ENCODE measurements at regions not wholly inside any gene's neighbourhood (a gene's known extent, or its start where the extent isn't known, plus 50 kb on each side); places are given as distances from the start of the nearest gene placed in this dataset.
"Not testable (repeated sequence)": the region's sequence is repeated elsewhere in the genome, so short reads cannot be mapped to it uniquely, and the experiment has no call there.

GRCh38 chr1:148679050-148679786, 69.4 kb upstream of the NUDT4B start:
- peak overlapping the region in 2 of 4 donors; percentile 41 to 60 for H3K4me3 ChIP-seq
- peak; percentile 69 for DNase-seq
- WGBS, 2 donors (ENCODE audit: low coverage in 1 of 2): 2% methylated on average over 27 of the region's 77 CpGs; no CpG with 5 or more reads in 1 of the 2 donors

GRCh38 chr1:148679787-148680326, 68.7 kb upstream of the NUDT4B start:
- H3K27ac ChIP-seq: peak overlapping the region in 1 of 4 donors; percentile 88
- DNase-seq; H3K27me3 ChIP-seq; H3K4me3 ChIP-seq; H3K36me3 ChIP-seq; intact Hi-C loops (cut with DNase I; ENCODE audit: low total_unique reads); H3K4me1 ChIP-seq; H3K9me3 ChIP-seq; in situ Hi-C loops (cut with MboI; ENCODE audit: low pct_ligation_motif_present in 1 of 4, low pct_unique_long_range_greater_than_20kb in 1 of 4, low sequenced_read_pairs in 3 of 4): not testable (repeated sequence)
- no CpG with 5 or more reads among the region's 37 CpGs for WGBS, 2 donors (ENCODE audit: low coverage in 1 of 2)

More at GRCh38 chr1:148679050-148679786, 69.4 kb upstream of the NUDT4B start:
- H3K9me3 ChIP-seq; H3K4me1 ChIP-seq; H3K36me3 ChIP-seq; in situ Hi-C loops (cut with MboI; ENCODE audit: low pct_ligation_motif_present in 1 of 4, low pct_unique_long_range_greater_than_20kb in 1 of 4, low sequenced_read_pairs in 3 of 4); intact Hi-C loops (cut with DNase I; ENCODE audit: low total_unique reads); H3K27me3 ChIP-seq: not testable (repeated sequence)
- H3K27ac ChIP-seq: peak overlapping the region in 2 of 4 donors; percentile 84 to 88
- TF ChIP-seq POLR2AphosphoS5 (IDR thresholded peaks at IDR 0.05): peak in 1 of 3 donors; percentile 94

GRCh38 chr1:148686735-148687134, 61.8 kb upstream of the NUDT4B start:
- H3K36me3 ChIP-seq; DNase-seq; in situ Hi-C loops (cut with MboI; ENCODE audit: low pct_ligation_motif_present in 1 of 4, low pct_unique_long_range_greater_than_20kb in 1 of 4, low sequenced_read_pairs in 3 of 4); intact Hi-C loops (cut with DNase I; ENCODE audit: low total_unique reads); H3K4me1 ChIP-seq; H3K27ac ChIP-seq; H3K27me3 ChIP-seq; H3K4me3 ChIP-seq; H3K9me3 ChIP-seq: not testable (repeated sequence)
- no CpG with 5 or more reads among the region's 4 CpGs for WGBS, 2 donors (ENCODE audit: low coverage in 1 of 2)

- H3K4me3 ChIP-seq; in situ Hi-C loops (cut with MboI; ENCODE audit: low pct_ligation_motif_present in 1 of 4, low pct_unique_long_range_greater_than_20kb in 1 of 4, low sequenced_read_pairs in 3 of 4); intact Hi-C loops (cut with DNase I; ENCODE audit: low total_unique reads); H3K4me1 ChIP-seq; H3K27ac ChIP-seq; DNase-seq; H3K27me3 ChIP-seq; H3K36me3 ChIP-seq; H3K9me3 ChIP-seq: not testable (repeated sequence)
- no CpG with 5 or more reads among the region's 2 CpGs for WGBS, 2 donors (ENCODE audit: low coverage in 1 of 2)
Measured at GRCh38 chr1:148687376-148687775, 61.2 kb upstream of the NUDT4B start.
